ENCODE measurements at regions not wholly inside any gene's neighbourhood (a gene's known extent, or its start where the extent isn't known, plus 50 kb on each side); places are given as distances from the start of the nearest gene placed in this dataset.

DNA sequence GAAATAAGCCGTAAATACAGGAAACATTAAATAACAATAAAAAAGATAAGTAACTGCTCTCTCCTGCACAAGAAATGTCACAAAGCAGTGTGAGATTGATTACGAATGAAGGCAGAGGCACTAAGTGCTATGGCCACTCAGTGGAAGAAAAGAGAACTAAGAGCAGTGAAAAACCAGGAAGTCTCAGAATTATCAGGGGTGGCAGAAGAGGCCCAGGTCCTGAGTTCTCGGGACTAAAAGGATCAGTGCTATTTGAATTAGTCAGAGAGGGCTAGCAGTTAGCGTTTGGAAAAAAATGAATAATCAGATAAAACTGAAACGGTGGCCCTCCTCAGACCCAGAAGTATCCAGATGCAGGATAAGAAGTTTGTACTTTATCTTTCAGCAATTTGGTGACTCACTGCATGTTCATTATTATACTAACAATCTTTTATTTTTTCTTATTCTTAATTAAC is 367.1 kb downstream of the ZEB2 start:
- TF ChIP-seq TOX (CRISPR knock-in tag; IDR thresholded peaks at IDR 0.05; ENCODE audit: borderline replicate concordance) (no peak), ISL1 (CRISPR knock-in tag; IDR thresholded peaks at IDR 0.05) (peak; percentile 56), ZC3H10 (CRISPR knock-in tag; IDR thresholded peaks at IDR 0.05) (no peak)
- peak; percentile 94 for ATAC-seq

DNA sequence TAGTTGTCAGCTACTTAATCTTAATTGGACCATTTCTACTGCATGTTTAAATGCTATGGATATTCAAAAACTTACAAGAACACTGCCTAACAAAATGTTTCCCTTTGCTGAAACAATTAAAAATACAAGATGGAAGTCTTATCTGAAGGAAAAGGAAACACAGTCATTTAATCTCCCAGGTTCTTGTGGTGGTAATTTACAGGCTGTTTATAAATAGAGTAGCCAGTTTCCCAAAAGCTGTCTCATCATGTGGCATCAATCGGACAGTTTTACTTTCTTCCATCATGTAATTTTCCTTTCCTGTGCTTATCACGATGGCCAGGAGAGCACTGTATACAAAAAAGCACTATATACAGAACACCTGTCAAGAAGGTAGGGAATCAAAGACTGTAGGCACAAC is 368.1 kb downstream of the ZEB2 start:
- ATAC-seq = no peak
- TF ChIP-seq, protein P1, sequence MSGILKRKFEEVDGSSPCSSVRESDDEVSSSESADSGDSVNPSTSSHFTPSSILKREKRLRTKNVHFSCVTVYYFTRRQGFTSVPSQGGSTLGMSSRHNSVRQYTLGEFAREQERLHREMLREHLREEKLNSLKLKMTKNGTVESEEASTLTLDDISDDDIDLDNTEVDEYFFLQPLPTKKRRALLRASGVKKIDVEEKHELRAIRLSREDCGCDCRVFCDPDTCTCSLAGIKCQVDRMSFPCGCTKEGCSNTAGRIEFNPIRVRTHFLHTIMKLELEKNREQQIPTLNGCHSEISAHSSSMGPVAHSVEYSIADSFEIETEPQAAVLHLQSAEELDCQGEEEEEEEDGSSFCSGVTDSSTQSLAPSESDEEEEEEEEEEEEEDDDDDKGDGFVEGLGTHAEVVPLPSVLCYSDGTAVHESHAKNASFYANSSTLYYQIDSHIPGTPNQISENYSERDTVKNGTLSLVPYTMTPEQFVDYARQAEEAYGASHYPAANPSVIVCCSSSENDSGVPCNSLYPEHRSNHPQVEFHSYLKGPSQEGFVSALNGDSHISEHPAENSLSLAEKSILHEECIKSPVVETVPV (CRISPR knock-in tag; IDR thresholded peaks at IDR 0.05) = no peak
- TF ChIP-seq ZNF70 (CRISPR knock-in tag; IDR thresholded peaks at IDR 0.05) = no peak
- TF ChIP-seq, protein P2, sequence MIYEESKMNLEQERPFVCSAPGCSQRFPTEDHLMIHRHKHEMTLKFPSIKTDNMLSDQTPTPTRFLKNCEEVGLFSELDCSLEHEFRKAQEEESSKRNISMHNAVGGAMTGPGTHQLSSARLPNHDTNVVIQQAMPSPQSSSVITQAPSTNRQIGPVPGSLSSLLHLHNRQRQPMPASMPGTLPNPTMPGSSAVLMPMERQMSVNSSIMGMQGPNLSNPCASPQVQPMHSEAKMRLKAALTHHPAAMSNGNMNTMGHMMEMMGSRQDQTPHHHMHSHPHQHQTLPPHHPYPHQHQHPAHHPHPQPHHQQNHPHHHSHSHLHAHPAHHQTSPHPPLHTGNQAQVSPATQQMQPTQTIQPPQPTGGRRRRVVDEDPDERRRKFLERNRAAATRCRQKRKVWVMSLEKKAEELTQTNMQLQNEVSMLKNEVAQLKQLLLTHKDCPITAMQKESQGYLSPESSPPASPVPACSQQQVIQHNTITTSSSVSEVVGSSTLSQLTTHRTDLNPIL (CRISPR knock-in tag; IDR thresholded peaks at IDR 0.05; ENCODE audit: low read depth) = no peak

DNA sequence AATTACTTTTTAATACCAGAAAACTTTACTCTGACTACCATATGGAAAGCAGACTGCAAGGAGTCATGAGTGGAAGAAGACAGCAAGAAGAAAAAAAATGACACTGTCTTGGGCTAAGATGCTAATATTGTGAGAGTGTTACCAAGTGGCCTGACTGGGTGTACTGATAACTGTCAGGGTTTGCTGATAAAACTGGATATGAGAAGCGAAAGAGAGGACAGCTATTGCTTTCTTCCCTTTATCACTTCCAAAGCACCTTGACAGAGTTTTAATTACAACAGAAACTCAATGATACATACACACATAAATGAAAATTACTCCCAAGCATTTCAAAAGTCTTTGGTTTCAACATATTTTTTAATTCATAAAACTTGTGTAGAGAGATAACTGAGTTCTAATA is 368.5 kb downstream of the ZEB2 start:
- TF ChIP-seq GLIS3 (CRISPR knock-in tag; IDR thresholded peaks at IDR 0.05) (no peak), ESRRG (CRISPR knock-in tag; IDR thresholded peaks at IDR 0.05) (no peak), ZFP3 (CRISPR knock-in tag; IDR thresholded peaks at IDR 0.05) (no peak)
- TF ChIP-seq, protein P2 (CRISPR knock-in tag; IDR thresholded peaks at IDR 0.05; ENCODE audit: low read depth) = no peak
- no peak for ATAC-seq

DNA sequence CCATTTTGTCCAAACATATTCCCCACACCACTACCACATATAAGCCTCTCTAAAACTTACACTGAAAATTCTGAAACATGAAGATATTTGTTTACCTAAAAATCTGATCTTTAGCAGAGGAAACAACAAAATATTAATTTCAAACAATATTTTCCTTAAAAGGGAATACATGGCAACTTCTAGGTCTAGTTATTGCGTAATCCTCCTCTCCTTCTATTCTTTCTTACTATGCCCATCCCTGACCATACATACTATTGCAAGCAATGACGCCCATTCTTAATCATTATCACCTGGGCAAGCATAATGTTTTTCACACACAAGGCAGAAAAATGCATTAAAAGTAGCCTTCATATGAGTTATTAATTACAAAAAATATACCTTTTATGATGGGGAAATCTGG is 372.6 kb downstream of the ZEB2 start:
- TF ChIP-seq ISL1 (CRISPR knock-in tag; IDR thresholded peaks at IDR 0.05) (no peak), ZC3H10 (CRISPR knock-in tag; IDR thresholded peaks at IDR 0.05) (no peak), TCF4 (CRISPR knock-in tag; IDR thresholded peaks at IDR 0.05; ENCODE audit: borderline replicate concordance) (no peak), ZNF8 (CRISPR knock-in tag; IDR thresholded peaks at IDR 0.05) (no peak), BACH2 (CRISPR knock-in tag; IDR thresholded peaks at IDR 0.05; ENCODE audit: borderline replicate concordance) (no peak), TOX (CRISPR knock-in tag; IDR thresholded peaks at IDR 0.05; ENCODE audit: borderline replicate concordance) (no peak), ZFP3 (CRISPR knock-in tag; IDR thresholded peaks at IDR 0.05) (no peak), ESRRG (CRISPR knock-in tag; IDR thresholded peaks at IDR 0.05) (no peak), PPARA (CRISPR knock-in tag; IDR thresholded peaks at IDR 0.05; ENCODE audit: borderline replicate concordance) (no peak), ZFP30 (CRISPR knock-in tag; IDR thresholded peaks at IDR 0.05) (no peak), OSR1 (CRISPR knock-in tag; IDR thresholded peaks at IDR 0.05) (no peak), SNAI2 (CRISPR knock-in tag; IDR thresholded peaks at IDR 0.05) (no peak), RARB (CRISPR knock-in tag; IDR thresholded peaks at IDR 0.05) (no peak), CSDC2 (CRISPR knock-in tag; IDR thresholded peaks at IDR 0.05) (no peak), GLIS3 (CRISPR knock-in tag; IDR thresholded peaks at IDR 0.05) (no peak)
- TF ChIP-seq, protein P1 (CRISPR knock-in tag; IDR thresholded peaks at IDR 0.05) = no peak
- TF ChIP-seq, protein P3, sequence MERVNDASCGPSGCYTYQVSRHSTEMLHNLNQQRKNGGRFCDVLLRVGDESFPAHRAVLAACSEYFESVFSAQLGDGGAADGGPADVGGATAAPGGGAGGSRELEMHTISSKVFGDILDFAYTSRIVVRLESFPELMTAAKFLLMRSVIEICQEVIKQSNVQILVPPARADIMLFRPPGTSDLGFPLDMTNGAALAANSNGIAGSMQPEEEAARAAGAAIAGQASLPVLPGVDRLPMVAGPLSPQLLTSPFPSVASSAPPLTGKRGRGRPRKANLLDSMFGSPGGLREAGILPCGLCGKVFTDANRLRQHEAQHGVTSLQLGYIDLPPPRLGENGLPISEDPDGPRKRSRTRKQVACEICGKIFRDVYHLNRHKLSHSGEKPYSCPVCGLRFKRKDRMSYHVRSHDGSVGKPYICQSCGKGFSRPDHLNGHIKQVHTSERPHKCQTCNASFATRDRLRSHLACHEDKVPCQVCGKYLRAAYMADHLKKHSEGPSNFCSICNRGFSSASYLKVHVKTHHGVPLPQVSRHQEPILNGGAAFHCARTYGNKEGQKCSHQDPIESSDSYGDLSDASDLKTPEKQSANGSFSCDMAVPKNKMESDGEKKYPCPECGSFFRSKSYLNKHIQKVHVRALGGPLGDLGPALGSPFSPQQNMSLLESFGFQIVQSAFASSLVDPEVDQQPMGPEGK (CRISPR knock-in tag; IDR thresholded peaks at IDR 0.05; ENCODE audit: borderline replicate concordance) = no peak
- TF ChIP-seq, protein P4, sequence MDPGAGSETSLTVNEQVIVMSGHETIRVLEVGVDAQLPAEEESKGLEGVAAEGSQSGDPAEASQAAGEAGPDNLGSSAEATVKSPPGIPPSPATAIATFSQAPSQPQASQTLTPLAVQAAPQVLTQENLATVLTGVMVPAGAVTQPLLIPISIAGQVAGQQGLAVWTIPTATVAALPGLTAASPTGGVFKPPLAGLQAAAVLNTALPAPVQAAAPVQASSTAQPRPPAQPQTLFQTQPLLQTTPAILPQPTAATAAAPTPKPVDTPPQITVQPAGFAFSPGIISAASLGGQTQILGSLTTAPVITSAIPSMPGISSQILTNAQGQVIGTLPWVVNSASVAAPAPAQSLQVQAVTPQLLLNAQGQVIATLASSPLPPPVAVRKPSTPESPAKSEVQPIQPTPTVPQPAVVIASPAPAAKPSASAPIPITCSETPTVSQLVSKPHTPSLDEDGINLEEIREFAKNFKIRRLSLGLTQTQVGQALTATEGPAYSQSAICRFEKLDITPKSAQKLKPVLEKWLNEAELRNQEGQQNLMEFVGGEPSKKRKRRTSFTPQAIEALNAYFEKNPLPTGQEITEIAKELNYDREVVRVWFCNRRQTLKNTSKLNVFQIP (CRISPR knock-in tag; IDR thresholded peaks at IDR 0.05; ENCODE audit: borderline replicate concordance, low read depth) = no peak
- TF ChIP-seq, protein P2 (CRISPR knock-in tag; IDR thresholded peaks at IDR 0.05; ENCODE audit: low read depth) = no peak
- TF ChIP-seq, protein P5, sequence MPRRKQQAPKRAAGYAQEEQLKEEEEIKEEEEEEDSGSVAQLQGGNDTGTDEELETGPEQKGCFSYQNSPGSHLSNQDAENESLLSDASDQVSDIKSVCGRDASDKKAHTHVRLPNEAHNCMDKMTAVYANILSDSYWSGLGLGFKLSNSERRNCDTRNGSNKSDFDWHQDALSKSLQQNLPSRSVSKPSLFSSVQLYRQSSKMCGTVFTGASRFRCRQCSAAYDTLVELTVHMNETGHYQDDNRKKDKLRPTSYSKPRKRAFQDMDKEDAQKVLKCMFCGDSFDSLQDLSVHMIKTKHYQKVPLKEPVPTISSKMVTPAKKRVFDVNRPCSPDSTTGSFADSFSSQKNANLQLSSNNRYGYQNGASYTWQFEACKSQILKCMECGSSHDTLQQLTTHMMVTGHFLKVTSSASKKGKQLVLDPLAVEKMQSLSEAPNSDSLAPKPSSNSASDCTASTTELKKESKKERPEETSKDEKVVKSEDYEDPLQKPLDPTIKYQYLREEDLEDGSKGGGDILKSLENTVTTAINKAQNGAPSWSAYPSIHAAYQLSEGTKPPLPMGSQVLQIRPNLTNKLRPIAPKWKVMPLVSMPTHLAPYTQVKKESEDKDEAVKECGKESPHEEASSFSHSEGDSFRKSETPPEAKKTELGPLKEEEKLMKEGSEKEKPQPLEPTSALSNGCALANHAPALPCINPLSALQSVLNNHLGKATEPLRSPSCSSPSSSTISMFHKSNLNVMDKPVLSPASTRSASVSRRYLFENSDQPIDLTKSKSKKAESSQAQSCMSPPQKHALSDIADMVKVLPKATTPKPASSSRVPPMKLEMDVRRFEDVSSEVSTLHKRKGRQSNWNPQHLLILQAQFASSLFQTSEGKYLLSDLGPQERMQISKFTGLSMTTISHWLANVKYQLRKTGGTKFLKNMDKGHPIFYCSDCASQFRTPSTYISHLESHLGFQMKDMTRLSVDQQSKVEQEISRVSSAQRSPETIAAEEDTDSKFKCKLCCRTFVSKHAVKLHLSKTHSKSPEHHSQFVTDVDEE (CRISPR knock-in tag; IDR thresholded peaks at IDR 0.05) = no peak
- no peak for ATAC-seq
